ENCODE measurements at regions not wholly inside any gene's neighbourhood (a gene's known extent, or its start where the extent isn't known, plus 50 kb on each side); places are given as distances from the start of the nearest gene placed in this dataset.

GRCh38 chr11:28713850-28714249 lies 605.7 kb downstream of the METTL15 start:
- no peak for DNase-seq

DNA sequence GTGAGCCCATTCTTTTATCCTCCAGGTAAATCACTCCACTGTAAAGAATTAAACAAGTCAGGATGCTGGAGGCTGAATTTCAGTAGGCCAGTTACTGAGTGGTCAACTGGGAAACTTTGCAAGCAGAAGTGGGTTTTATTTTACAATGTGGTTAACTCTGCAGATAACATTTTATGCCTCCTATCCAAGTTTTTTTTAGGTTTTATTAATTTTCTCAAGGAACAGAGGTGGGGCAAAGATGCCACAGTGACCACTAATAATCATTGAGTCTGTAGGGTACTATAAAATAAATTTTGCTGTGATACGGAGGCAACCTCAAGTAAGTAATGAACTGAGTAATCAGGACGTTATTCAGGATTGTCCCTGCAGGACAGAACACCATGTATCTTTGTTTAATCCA lies 599.9 kb downstream of the METTL15 start:
- no peak for DNase-seq

- DNase-seq, result no peak
Measured at GRCh38 chr11:28704801-28705200, 596.6 kb downstream of the METTL15 start.

DNA sequence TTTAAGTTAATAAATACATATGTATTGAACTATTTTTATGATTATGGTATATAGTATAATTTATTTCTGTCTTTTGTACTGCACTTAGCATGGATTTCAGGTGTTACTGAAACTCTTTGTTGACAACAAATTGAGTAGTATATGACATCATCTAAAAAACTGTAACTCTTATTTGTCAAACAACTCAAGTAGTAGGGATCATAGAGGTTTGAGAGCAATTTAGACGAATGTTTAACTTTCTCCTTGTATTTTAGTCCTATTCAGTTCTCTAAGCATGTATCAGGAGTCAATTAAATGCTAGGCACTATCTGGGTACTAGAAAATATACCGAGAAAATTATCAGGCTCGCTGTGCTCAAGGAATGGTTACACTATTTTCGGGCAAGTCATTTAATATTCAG lies 595.2 kb downstream of the METTL15 start:
- DNase-seq, result no peak

DNA sequence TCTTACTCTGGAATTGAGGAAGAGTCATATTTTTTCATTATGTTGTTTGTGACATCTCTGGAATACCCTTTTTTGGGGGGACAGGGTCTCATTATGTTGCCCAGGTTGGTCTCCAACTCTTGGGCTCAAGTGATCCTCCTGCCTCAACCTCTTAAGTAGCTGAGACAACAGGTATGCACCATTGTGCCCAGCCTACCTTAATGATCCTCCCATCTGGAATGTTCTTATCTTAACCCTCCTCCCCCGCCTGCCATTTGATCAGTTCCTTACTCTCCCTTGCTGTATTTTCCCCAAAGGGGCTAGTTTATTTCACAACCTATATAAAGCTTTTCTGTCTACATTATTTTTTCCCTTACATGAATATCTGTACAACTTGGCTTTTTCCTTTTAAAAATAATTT lies 594.7 kb downstream of the METTL15 start:
- no peak for DNase-seq

- no peak for DNase-seq
Measured at GRCh38 chr11:28702450-28702790, 594.2 kb downstream of the METTL15 start.

DNA sequence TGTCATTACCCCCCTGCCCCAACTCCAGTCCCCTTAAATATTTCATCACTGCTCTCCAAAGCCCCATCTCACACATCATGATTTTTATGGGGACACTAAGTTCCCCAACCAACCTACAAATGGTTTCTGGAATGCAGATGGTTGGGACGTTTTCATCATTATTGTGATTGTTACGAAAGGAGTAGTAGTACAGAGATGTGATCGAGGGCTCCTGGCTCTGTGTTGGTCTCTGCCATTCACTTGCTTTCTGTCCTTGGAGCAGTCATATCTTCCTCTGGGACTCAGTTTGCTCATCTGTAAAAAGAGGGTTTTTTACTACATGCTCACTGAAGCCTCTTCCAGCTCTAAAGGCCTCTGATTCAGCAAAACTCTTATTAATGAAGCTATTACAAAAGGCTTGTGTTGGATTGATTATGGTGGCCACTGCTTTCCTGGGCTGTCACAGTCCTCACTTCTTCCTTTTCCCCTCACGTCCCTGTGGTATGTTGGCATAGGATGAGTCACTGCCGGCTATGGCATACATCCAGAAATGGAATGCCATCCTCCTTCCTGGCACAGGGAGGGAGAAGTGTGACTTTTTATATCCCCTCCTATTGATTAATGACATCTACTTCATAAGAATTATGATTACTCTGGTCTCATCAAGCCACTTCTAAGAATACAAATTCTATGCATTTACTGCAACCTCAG lies 593.7 kb downstream of the METTL15 start:
- DNase-seq, result no peak

- DNase-seq, result no peak
Measured at GRCh38 chr11:28699701-28700100, 591.5 kb downstream of the METTL15 start.

GRCh38 chr11:28697920-28698827 lies 590.0 kb downstream of the METTL15 start:
- DNase-seq, result no peak

- DNase-seq, result no peak
Measured at GRCh38 chr11:28696591-28696990, 588.4 kb downstream of the METTL15 start.

GRCh38 chr11:28690746-28691145 lies 582.6 kb downstream of the METTL15 start:
- DNase-seq, result no peak

DNA sequence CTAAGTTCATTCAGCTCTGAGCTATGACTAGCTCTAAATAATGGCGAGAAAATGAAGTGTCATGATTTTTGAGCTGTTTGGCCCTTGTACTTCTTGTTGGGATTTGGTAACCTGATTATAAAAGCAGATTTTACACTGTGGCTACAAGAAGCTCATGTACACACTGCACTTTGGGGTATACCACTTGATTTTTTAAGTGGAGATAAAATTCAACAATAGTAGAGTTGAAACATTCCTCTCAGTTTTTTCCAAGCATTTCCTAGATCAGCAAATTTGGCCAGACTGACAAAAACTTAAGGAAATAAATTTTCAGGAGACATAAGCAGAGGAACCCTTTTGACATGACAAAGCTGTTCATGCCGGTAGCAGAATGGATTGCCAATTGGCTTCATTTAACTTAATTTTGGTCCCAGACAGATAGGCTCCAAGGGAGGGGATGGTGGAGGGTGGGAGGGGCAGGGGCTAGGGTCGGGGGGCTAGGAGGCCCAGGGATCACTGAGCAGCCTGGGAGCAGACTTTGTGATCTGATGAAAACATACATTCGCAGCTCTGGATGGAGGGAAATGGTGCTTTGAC lies 575.9 kb downstream of the METTL15 start:
- no peak for DNase-seq

GRCh38 chr11:28679795-28680468 lies 571.7 kb downstream of the METTL15 start:
- no peak for DNase-seq

- DNase-seq, result no peak
Measured at GRCh38 chr11:28677721-28678120, 569.5 kb downstream of the METTL15 start.

DNA sequence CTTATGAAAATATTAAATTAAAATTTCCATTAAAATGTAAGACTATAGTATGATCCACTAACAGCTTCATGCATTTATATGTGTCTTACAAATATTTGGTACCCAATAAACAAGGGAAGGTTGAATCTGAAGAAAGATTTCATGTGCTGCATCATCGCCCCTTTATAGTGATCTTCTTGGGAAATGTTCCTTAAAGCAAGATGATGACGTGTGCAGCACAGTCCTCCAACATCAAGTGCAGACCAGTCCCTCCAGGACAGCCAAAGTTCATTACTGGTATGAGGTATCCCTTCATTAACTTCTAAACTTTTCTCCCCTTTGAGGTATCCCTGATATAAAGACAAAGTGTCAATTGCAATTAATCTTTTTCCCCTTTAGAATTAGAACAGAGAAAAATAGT lies 567.0 kb downstream of the METTL15 start:
- no peak for DNase-seq

DNA sequence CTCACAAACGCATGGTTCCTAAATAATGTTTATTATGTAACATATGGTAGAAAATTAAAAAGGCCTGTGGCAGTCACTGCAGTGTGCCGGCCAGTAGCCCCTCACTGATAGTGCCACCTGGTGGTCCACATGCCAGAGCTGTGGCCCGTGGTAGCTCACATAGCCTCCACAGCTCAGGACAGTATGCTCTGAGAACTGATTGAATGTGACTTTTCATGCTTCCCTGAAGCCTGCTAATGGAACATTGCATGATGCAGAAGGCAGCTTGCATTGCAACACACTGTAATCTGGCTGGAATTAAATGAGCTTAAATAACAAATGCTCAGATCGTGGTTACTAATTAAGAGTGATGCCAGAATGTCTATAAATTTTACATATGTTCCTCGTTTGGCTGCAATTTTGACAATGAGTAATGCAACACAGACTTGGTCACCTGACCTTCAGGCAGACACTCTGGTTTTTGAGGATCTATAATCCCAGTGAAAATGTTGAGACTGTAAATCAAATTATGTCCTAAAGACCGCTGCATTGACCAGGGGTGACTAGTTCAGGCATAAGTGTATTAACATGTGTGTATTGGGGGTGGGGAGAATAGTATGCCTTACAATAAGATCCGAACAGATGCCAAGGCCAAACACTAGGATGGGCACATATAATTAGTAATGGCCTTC lies 566.4 kb downstream of the METTL15 start:
- no peak for DNase-seq

DNA sequence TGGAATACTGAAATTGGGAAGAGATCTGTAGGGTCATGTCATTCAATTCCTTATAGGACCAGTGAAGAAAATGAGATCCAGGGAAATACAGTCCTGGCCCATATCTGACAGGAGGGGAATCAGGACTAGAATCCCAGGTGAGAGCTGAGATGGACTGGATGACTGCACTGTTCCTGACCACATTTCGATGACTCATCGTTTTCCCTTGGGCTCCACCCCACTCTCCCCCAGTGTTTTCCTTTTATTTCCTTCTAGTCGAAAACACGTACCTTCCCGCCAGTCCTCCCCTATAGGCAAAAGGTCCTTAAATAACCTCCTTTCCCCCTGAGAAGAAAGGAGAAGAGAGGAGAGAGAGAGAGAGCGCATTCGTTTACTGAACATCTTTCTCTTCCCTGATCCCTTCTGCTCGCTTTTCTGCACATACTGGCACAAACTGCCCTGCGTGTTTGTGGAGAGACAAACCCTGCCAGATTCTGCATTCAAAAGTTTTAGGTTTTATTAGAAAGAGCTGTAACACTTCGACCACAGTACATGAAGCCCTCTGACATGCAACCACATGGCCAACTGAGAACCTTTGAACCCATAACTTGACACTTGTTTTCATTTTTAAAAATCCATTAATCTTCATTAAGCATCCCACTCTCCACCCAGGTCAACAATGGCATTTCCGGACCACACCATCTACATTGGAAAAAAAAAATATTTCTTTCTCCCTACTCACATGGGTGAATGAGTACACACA lies 565.7 kb downstream of the METTL15 start:
- DNase-seq, result no peak

- no peak for DNase-seq
Measured at GRCh38 chr11:28671274-28671673, 563.1 kb downstream of the METTL15 start.

DNA sequence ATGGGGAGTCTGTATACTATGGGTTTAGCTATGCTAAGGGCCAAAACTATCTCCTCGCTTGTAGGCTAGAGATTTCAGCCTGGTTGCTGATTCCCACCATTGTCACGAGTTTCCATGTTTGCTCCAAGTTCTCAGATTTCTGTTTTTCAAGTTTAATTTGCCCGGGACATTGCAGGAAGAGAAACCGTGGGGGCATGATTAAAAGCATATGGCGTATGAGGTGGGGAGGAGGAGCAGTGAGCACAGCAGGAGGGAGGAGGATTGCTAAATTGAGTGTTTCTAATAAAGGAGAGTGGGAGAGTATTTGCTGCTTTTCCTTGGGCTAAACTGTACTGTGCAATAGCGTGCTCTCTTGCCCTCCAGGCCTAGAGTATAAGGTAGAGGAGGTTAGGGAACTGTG lies 558.4 kb downstream of the METTL15 start:
- no peak for DNase-seq

DNA sequence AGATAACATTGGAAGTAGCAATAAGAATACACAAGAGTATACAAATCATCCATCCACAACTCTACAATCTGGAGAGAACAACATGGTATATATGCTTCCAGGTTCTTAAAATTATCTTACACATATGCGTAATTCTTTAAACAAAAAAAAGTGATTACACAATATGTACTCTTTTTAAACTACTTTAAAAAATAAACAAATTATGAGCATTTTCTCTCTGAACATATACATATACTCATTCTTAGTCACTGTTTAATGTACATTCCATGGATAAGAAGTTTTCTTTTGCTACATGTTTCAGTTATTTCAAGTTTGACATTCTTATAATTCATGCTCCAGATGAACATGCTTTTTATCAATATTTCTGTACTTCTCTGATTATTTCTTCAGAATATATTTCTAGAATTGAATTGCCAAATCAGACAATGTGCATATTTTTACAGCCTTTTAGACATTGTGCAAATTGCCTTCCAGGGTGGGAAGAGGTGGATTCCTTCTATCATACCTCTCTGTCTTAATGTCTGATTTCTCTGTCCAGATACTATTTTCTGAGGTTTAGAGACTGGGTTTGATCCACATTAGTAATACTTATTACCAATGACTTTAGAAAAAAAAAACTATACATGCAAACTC lies 551.6 kb downstream of the METTL15 start:
- DNase-seq, result no peak

- no peak for DNase-seq
Measured at GRCh38 chr11:28657378-28658030, 549.3 kb downstream of the METTL15 start.
